Thyroid gland (tissue), 4 donors: ENCODE measurements at regions not wholly inside any gene's neighbourhood (a gene's known extent, or its start where the extent isn't known, plus 50 kb on each side); places are given as distances from the start of the nearest gene placed in this dataset.

Source experiments
- CTCF ChIP-seq, 6 experiments: fragments of 200-600 bp in 3 of 6; fragments of 450-650 bp in 3 of 6; sonication (generic) in 3 of 6; IDR thresholded peaks; one replicate each; pipeline ENCODE4 v1.5.1; 2016 to 2019; ENCODE audit warnings: antibody characterized with exemption in 6 of 6, mild to moderate bottlenecking in 2 of 6, inconsistent platforms in 1 of 6, moderate library complexity in 1 of 6
- POLR2A ChIP-seq, 2 donors: fragments of 450-650 bp; IDR thresholded peaks; one replicate each; pipeline ENCODE4 v1.6.1; 2017; ENCODE audit warnings: antibody characterized with exemption in 2 of 2, mild to moderate bottlenecking in 2 of 2, moderate library complexity in 1 of 2

- TF ChIP-seq CTCF (IDR thresholded peaks at IDR 0.05) (no peak), POLR2A (IDR thresholded peaks at IDR 0.05) (no peak)
Observed at GRCh38 chr2:83323038-83323437, 1136.0 kb downstream of the SUCLG1 start.
